HepG2 (cell line): ENCODE measurements at regions not wholly inside any gene's neighbourhood (a gene's known extent, or its start where the extent isn't known, plus 50 kb on each side); places are given as distances from the start of the nearest gene placed in this dataset.
A peak's percentile ranks its signal among the peaks of the same experiment; 100 is the strongest.

Source experiments
- ATAC-seq: fragments of 200-7000 bp; cut with Tn5 transposase; 3 replicates; pipeline ENCODE4 v1.9.1; 2020; ENCODE audit warnings: mild to moderate bottlenecking, moderate library complexity
- BruUV-seq: library from RNA; stranded (reverse); fragments of 400-500 nt; replicated peaks from 2 replicates; lab custom pipeline; 2021; lab: Mats Ljungman, UMichigan
- CTCF ChIA-PET: fragments of 300-600 bp; formaldehyde crosslinking; extraction: SDS; loops from one replicate; lab custom pipeline; 2021; ENCODE audit warnings: low total read pairs, inconsistent platforms, low intra/inter-chr PET ratio; lab: Yijun Ruan, JAX
- POLR2A ChIA-PET: fragments of 350-600 bp; sonication (Branson Sonifier 250); formaldehyde crosslinking; loops from one replicate; lab custom pipeline; 2020; ENCODE audit warnings: antibody characterized with exemption, inconsistent platforms; lab: Yijun Ruan, JAX
- DNase-seq: peaks from one replicate; pipeline ENCODE4 v3.0.0-alpha.2; 2015; ENCODE audit warnings: low spot score
- FAIRE-seq: peaks from 3 replicates; lab custom pipeline; 2011; peaks lifted over from hg19 to GRCh38; lab: Jason Lieb, UNC
- H2AFZ ChIP-seq: one replicate; pipeline ENCODE4 v1.6.1; 2011; ENCODE audit warnings: low read length, inconsistent platforms
- H3K27ac ChIP-seq: fragments of 300-600 bp; 3 replicates; pipeline ENCODE4 v1.8.0; 2011; ENCODE audit warnings: mixed run types, mild to moderate bottlenecking, mixed read lengths, low read length, inconsistent platforms; ENCODE audit not compliant: insufficient read depth; ENCODE audit errors: extremely low read length
- H3K27me3 ChIP-seq, 2 experiments: fragments of 200-600 bp in 1 of 2; 2 replicates in 1 of 2; 3 replicates in 1 of 2; pipeline versions ENCODE4 v1.6.0 to v1.8.0; 2011; ENCODE audit warnings: low read length in 2 of 2, mild to moderate bottlenecking in 2 of 2, moderate library complexity in 2 of 2, inconsistent platforms in 1 of 2; ENCODE audit not compliant: insufficient read depth in 2 of 2, control insufficient read depth in 1 of 2
- H3K36me3 ChIP-seq, 2 experiments: fragments of 200-600 bp in 1 of 2; replicated peaks in 1 of 2; 2 replicates in 1 of 2; 3 replicates in 1 of 2; pipeline versions ENCODE4 v1.5.1 to v1.8.0; 2011; ENCODE audit warnings: low read length in 2 of 2, inconsistent platforms in 1 of 2; ENCODE audit not compliant: insufficient read depth in 2 of 2, control insufficient read depth in 1 of 2
- H3K4me1 ChIP-seq: 2 replicates; pipeline ENCODE4 v1.5.1; 2012; ENCODE audit warnings: low read length, inconsistent platforms; ENCODE audit not compliant: insufficient read depth
- H3K4me2 ChIP-seq: 2 replicates; pipeline ENCODE4 v1.6.0; 2011; ENCODE audit warnings: low read depth, low read length, inconsistent platforms
- H3K4me3 ChIP-seq, 3 experiments: fragments of 200-600 bp in 1 of 3; sonication (generic), shearing (Covaris generic) in 1 of 3; replicated peaks in 1 of 3; 2 replicates each; pipeline ENCODE4 v1.5.1; 2011 to 2016; ENCODE audit warnings: low read length in 3 of 3, inconsistent platforms in 2 of 3, low read depth in 2 of 3, mild to moderate bottlenecking in 2 of 3, control low read depth in 1 of 3, mixed read lengths in 1 of 3; ENCODE audit not compliant: insufficient read depth in 1 of 3
- H3K79me2 ChIP-seq: one replicate; pipeline ENCODE4 v1.6.1; 2011; ENCODE audit warnings: low read length, inconsistent platforms; ENCODE audit not compliant: insufficient read depth
- H3K9ac ChIP-seq: 2 replicates; pipeline ENCODE4 v1.6.0; 2011; ENCODE audit warnings: mild to moderate bottlenecking, low read depth, low read length, inconsistent platforms; ENCODE audit not compliant: insufficient read depth
- H3K9me3 ChIP-seq: 2 replicates; pipeline ENCODE4 v1.5.1; 2012; ENCODE audit warnings: mild to moderate bottlenecking, low read length
- H4K20me1 ChIP-seq: 2 replicates; pipeline ENCODE4 v1.6.0; 2011; ENCODE audit warnings: inconsistent platforms, mild to moderate bottlenecking, low read length, moderate library complexity; ENCODE audit not compliant: insufficient read depth
- ATF5 ChIP-seq: sonication (generic); formaldehyde crosslinking; IDR thresholded peaks from 2 replicates; pipeline ENCODE4 v1.4.0; 2020; ENCODE audit warnings: mild to moderate bottlenecking, low read depth, missing genetic modification reagents
- BHLHE40 ChIP-seq: IDR thresholded peaks from 2 replicates; pipeline ENCODE4 v1.6.1; 2011; ENCODE audit warnings: low read length, improper control_type of control experiment
- CEBPG ChIP-seq: IDR thresholded peaks from 2 replicates; pipeline ENCODE4 v1.6.1; 2016
- DNMT1 ChIP-seq: sonication (generic); formaldehyde crosslinking; IDR thresholded peaks from 2 replicates; pipeline ENCODE4 v1.5.1; 2020; ENCODE audit warnings: mild to moderate bottlenecking, missing genetic modification reagents
- ELF3 ChIP-seq: IDR thresholded peaks from 2 replicates; pipeline ENCODE4 v1.6.1; 2016; ENCODE audit warnings: missing genetic modification reagents, missing compliant biosample characterization
- RFXAP ChIP-seq: sonication (generic); formaldehyde crosslinking; IDR thresholded peaks from 2 replicates; pipeline ENCODE4 v1.4.0; 2020; ENCODE audit warnings: missing genetic modification reagents, borderline replicate concordance
- SETDB1 ChIP-seq: sonication (generic); formaldehyde crosslinking; IDR thresholded peaks from 2 replicates; pipeline ENCODE4 v1.5.1; 2020; ENCODE audit warnings: missing genetic modification reagents, mild to moderate bottlenecking, borderline replicate concordance
- SMARCC2 ChIP-seq: fragments of 450-650 bp; IDR thresholded peaks from 2 replicates; pipeline ENCODE4 v1.6.1; 2017; ENCODE audit warnings: antibody characterized with exemption, mild to moderate bottlenecking
- THAP8 ChIP-seq: sonication (generic); formaldehyde crosslinking; IDR thresholded peaks from 2 replicates; pipeline ENCODE4 v1.5.1; 2020; ENCODE audit warnings: missing genetic modification reagents, mild to moderate bottlenecking, borderline replicate concordance
- ZNF441 ChIP-seq: sonication (generic); formaldehyde crosslinking; IDR thresholded peaks from 2 replicates; pipeline ENCODE4 v1.7.0; 2021; ENCODE audit warnings: missing genetic modification reagents, borderline replicate concordance
- ZNF564 ChIP-seq: sonication (generic); formaldehyde crosslinking; IDR thresholded peaks from 2 replicates; pipeline ENCODE4 v1.8.1; 2023; ENCODE audit warnings: mild to moderate bottlenecking, missing genetic modification reagents
- ZNF629 ChIP-seq: sonication (generic); formaldehyde crosslinking; conservative IDR thresholded peaks from 2 replicates; pipeline ENCODE4 v1.5.0; 2020; ENCODE audit warnings: missing genetic modification reagents
- ZNF709 ChIP-seq: sonication (generic); formaldehyde crosslinking; IDR thresholded peaks from 2 replicates; pipeline ENCODE4 v1.5.0; 2020; ENCODE audit warnings: mild to moderate bottlenecking, missing genetic modification reagents
- ZNF792 ChIP-seq: IDR thresholded peaks from 2 replicates; pipeline ENCODE4 v1.6.1; 2016
- WGBS: methylation state at CpG from one replicate; pipeline ENCODE4 v1.1.6; 2017; ENCODE audit warnings: low lambda C conversion rate; 5-methylcytosine and 5-hydroxymethylcytosine counted together
- in situ Hi-C: cut with HindIII; loops from 2 replicates; pipeline ENCODE4 v1.10.0; 2017; ENCODE audit warnings: low pct_unique_long_range_greater_than_20kb; ENCODE audit not compliant: extremely low pct_ligation_motif_present
- intact Hi-C: fragments of 100-400 bp; cut with micrococcal nuclease; formaldehyde crosslinking; loops from one replicate; pipeline ENCODE4 v1.10.0; 2022; ENCODE audit not compliant: unreplicated experiment

DNA sequence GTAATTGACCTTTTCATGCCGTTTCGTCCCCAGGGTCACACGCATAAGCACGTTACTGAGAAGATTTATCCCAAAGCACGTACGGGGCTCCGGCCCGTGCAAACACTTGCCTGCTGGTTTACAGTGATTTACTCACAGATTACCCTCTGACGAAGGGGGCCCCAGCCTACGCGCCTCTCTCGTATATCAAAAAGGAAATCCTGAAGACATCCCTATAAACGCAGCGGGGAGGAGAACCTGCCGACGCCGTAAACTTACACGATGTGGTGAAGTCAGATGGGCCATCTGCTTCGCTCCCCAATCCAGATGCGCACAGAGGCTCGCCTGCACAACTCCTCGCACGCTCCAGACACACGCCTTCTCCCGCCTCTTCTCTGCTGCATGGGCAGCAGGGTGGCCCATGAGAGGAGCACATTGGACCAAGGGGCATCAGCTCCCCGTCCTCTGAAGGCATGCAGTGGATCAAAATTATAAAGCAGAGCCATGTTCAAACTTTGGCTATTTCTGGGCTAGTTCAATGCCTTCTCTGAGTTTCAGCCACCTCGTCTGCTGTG is 123.6 kb downstream of the MN1 start:
- in situ Hi-C loops (no loop called here), intact Hi-C loops (no loop called here)
- peak overlapping the region; percentile 50 for H3K4me2 ChIP-seq
- peaks cover 49% of the 10 kb centered on the region for H3K4me1 ChIP-seq
- ChIA-PET POLR2A (no interaction called here), CTCF (no interaction called here)
- no peaks in the 10 kb centered on the region for H4K20me1 ChIP-seq
- no TSS peak for BruUV-seq
- H3K36me3 ChIP-seq: no peaks in the 10 kb centered on the region
- H3K9me3 ChIP-seq: peaks cover 5% of the 10 kb centered on the region; the same call in 1 of the 2 replicates
- H3K79me2 ChIP-seq: no peaks in the 10 kb centered on the region
- no peak for TF ChIP-seq DNMT1 (CRISPR knock-in tag)
- ATAC-seq (no peak), DNase-seq (no peak), FAIRE-seq (no peak)
- 53% methylated on average over 17 of the region's 27 CpGs for WGBS
- H3K27ac ChIP-seq: no peak overlapping the region
- no peak overlapping the region for H2AFZ ChIP-seq
- H3K9ac ChIP-seq: no peak overlapping the region
- H3K4me3 ChIP-seq: 0 out of 6 replicates have a peak overlapping the region, but pooled peaks of 1 of the 3 experiments have one; percentile 18
- H3K27me3 ChIP-seq: peaks cover 0 to 25% of the 10 kb centered on the region in 2 experiments; a peak in 3 of 5 replicates

DNA sequence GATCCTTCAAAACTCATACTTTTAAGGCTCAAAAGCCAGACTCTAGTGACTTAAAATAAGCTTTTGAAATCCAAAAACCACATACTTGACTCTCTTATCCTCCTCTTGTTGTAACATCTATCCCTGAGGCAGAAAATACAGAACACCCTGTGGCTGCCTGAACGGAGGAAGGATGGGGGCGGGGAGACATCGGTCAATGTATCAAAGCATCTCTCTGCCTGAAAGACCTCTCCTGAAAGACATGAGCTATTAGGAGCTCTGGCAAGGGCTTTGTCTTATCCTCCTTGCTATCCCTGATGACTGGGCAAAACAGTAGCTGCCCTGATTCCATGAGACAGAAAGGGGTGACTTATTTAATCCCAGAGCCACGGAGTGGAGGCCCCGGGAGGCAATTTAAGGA is 122.4 kb downstream of the MN1 start:
- DNase-seq (no peak), FAIRE-seq (no peak), ATAC-seq (no peak)
- POLR2A ChIA-PET: no interaction called here
- Histone ChIP-seq H3K27ac (no peak overlapping the region), H2AFZ (no peak overlapping the region), H3K36me3 (no peaks in the 10 kb centered on the region), H3K4me3 (no peak overlapping the region), H3K79me2 (no peaks in the 10 kb centered on the region), H3K27me3 (peaks cover 0 to 25% of the 10 kb centered on the region in 2 experiments; a peak in 3 of 5 replicates), H3K9ac (no peak overlapping the region), H3K4me1 (peaks cover 37% of the 10 kb centered on the region), H3K4me2 (no peak overlapping the region), H4K20me1 (no peaks in the 10 kb centered on the region), H3K9me3 (peaks cover 5% of the 10 kb centered on the region; the same call in 1 of the 2 replicates)
- TF ChIP-seq ZNF709 (CRISPR knock-in tag) (no peak), ZNF564 (CRISPR knock-in tag) (no peak), SMARCC2 (no peak), ZNF629 (CRISPR knock-in tag) (no peak), ELF3 (CRISPR knock-in tag) (no peak), THAP8 (no peak), ZNF792 (CRISPR knock-in tag) (no peak), ZNF441 (CRISPR knock-in tag) (no peak), CEBPG (CRISPR knock-in tag) (no peak), BHLHE40 (no peak), ATF5 (CRISPR knock-in tag) (no peak), SETDB1 (CRISPR knock-in tag) (no peak), RFXAP (CRISPR knock-in tag) (no peak)
- intact Hi-C loops (no loop called here), in situ Hi-C loops (no loop called here)
- BruUV-seq: no TSS peak
- CTCF ChIA-PET: no interaction called here
- 35% methylated on average over 5 of the region's 5 CpGs for WGBS
